Bone marrow (tissue), 2 donors: ENCODE measurements at regions not wholly inside any gene's neighbourhood (a gene's known extent, or its start where the extent isn't known, plus 50 kb on each side); places are given as distances from the start of the nearest gene placed in this dataset.

ENCODE experiments used
- DNase-seq, 2 donors: peaks; one replicate each; lab custom pipeline; 2025; lab: John Stamatoyannopoulos, UW

DNA sequence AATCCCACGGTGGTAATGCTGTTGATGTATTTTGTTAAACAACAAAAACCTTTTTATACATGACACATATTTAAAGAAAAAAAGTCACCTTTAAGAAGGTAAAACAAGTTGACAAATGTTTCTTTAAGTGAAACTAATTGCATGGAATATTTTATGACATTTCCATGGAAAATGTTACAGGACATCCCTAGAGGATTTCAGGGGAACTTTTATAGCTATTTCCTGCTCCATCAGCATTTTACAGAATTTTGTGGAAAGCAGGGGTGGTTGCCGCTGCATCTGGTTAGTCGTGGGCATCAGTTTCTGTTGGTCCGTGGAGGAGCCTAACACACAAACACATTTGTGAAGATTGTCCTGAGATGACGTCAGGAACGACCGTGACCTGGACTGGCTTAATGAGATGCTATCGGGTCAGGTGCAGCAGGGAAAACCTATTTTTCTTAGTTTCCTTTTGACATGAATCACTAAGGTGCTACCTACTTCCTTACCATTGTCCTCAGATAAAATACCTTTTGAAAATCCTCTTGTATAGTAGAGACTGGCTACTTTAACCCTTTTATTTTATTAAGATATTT is 305.1 kb downstream of the MAP2K6 start:
- no peak for DNase-seq

DNA sequence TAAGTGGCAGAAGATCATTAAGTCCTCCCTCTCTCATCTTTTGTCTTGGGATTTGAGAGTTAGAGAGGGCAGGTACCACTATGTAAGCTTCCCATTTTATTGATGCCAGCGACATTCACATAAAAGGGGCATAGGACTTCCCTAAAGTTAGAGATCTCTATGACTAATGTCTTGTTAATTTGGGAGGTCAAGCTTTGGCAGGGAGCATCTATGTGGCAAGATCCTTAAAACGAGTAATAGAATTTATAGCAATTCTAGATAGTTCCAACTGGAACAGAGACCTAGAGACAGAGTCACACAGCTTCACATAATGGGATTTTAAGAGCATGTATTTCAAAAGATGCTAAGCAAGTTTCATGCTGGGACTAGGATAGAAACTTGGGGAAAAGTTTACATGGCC is 308.0 kb downstream of the MAP2K6 start:
- DNase-seq = no peak

DNA sequence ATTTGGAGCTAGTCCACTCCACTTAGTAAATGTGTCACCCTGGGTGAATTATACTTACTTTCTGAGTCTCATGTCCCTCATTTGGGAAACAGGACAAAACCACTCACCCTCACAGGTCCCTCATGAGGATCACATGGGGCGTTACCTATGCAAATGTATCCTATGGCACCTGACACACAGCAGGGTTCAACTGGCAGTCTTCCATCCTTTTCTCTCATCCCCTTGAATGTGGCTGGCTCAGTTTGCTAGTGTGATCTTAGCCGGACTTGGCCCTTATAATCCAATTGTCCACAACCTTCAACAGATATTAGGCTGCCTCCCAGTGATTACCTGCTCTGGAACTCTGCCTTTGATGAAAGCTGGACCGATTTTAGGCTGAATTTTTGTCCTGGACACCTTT is 308.8 kb downstream of the MAP2K6 start:
- DNase-seq = no peak

DNA sequence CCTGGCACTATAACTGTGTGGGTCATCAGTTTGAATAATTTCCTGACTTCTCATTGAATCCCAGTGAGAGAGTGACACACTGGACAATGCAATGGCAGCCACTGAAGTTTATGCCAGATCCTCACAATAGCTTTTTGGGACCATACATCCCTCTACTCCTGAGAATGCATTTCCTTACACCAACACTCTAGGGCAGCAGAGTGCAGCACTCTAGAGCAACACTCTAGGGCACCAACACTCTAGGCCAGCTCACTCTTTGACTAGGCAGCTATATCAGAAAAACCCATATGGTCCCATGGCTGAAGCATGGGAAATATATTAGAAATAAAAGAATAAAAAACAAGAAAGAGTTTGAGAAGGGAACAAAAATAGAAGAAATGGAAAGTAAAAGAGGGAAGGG is 309.2 kb downstream of the MAP2K6 start:
- DNase-seq = no peak

DNA sequence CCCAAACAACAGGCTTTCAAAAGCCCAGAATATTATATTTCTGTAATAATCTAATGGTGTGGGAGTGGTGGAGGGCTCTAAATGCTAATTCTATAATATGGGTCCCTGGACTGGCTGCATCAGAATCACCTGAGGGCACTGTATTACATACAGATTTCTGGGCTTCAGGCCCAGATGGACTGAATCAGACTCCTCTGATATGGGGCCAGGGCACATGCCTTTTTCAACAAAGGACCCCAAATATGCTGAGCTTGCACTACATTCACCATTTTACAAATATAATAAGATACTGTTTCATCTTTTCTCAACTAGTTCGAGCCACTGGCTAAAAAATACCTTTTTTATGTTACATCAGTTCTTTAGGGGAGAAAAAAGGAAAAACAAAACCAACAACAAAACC is 309.7 kb downstream of the MAP2K6 start:
- no peak for DNase-seq

DNA sequence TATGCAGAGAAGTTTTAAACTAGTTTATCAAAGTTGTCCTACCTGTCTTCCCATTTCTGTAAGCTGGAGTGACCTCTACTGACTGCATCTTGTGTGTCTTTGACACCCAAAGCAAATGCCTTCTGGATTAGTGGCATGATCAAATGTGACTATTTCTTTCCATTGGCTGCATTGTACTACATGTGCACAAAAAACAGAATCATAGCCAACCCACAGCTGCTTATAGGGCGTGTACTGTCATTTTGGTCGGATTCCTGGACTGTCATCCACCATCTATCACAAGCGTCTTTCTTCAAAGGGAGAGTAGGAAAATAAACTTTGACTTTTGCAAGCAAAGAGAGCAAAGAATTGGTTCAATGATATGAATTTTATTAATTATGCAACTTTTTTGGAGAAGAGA is 310.6 kb downstream of the MAP2K6 start:
- DNase-seq = no peak

DNA sequence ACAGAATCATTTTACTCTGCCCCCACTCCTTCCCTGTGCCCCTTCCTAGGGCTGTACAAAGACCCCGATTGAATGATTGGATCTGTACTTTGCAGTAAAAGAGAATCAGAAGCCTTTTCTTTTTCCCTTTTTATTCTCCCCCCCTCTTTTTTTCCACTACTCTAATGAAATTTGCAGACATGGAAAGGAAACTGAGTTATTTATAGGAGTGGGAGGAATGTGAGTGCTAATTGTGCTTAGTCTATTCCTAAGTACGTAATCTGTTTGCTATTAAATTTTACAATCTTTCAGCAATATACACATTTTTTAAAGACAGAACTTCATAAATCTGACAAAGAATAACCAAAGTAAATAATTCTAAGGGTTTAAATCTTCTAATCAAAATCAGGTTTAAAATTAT is 314.3 kb downstream of the MAP2K6 start:
- DNase-seq = no peak

DNA sequence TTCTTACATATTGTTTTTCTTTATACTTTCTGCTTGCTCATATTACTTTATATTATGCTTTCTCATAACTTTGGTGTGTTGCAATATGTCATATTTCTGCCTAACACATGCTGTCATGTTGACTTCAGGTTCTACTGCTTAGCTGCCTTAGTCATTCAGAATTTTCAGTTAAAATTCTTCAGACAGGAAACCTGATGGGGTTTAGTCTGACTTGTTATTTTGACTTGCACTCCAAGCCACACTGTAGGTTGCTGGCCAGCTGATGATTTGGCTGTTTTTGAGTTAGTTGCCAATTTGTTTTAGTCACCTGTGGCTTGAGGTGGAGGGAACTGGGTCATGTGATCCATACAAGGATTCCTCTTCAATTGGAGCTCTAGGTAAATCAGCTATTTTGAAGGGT is 315.4 kb downstream of the MAP2K6 start:
- DNase-seq = no peak

DNA sequence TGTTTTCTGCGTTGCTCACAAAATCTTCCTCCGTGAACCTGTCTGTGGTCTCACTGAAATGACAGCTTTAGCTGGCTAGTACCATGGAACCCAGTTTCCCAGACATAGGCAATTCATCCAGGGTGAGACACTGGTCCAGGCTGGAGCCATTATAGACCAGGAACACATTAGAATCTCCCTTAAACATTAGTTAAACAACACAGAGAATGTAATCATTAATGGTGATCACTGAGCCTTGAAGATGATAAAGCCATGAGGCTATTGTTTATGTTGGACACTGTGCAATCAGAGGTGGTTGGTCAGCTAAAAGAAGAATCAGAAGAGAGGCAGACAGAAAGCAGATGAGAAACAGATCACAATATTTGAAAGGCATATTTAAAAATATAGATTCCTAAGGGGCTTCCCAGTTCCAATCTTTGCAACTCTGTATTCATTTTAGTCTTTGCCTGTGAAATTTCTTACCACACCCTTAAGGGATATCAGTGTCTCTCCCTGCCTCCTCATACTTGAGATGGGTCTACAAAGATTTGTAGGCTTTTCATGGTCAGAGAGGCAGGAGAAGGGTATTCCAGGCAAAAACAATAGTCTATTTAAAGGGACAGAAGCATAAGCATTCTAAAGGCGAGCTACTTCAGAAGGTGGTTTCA is 317.9 kb downstream of the MAP2K6 start:
- no peak for DNase-seq

DNA sequence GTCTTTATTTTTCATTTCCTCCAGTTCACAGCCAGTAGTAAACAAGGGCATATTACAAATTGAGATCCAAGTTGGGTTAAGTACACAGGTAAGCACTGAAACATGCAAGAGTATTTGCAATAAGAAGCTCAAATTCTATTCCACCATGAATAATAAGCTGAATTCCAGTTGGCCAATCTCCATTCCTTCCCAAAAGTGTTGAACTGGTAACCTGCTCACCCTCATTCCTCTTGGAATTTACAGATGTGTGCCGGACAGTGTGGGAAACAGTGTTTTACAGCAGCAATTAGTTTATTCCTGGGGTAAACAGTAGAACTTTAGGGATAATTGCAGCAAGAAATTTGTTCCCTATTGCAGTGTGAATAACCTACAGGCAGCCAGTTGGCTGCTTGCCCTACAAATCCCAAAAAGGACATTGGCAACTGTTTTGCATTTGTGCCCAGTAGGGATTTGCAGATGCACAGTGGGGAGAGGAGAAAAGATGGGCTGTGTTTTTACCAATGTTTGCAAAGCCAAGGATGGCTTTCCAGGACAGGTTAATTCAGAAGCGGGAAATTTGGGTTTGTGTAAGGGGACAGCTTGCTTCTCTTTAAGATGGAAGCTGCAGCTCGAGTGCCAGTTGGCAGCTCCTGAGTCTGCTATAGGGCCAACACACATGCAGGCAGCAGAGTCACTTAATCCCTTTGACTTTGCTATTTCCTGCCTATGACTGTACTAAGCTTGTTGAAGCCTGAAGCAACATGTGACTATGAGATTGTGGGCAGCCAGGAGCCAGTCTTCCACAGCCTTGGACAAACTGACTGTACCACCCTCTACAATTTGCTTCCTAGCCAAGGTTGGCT is 318.9 kb downstream of the MAP2K6 start:
- no peak for DNase-seq

DNA sequence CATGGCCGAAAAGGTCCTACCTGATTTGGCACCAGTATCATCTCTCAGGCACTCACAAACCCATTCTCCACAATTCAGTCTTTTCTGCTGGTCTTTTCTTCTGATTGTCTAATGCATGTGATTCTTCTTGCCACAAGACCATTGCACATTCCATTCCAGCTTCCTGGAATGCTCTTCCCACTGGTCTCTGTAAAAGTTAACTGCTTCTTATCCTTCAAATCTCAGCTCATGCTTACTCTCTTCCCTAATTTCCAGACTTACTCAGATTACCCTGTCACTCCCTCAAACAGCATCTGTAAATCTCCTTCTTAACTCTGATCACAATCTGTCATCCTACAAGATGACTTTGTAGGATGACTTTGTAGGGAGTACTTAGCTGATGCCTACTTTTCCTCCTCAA is 320.2 kb downstream of the MAP2K6 start:
- DNase-seq = no peak

DNA sequence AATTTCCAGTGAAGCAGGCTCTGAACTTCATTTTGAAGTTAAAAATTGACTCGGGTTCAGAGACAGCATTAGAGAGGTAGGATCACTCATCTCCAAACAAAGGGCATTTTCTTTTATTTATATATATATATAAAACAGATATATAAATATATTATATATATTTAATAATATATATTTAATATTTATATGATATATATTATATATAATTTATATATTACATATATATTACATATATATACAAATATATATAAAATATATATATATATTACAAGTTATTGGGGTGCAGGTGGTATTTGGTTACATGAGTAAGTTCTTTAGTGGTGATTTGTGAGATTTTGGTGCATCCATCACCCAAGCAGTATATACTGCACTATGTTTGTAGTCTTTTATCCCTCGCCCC is 320.8 kb downstream of the MAP2K6 start:
- DNase-seq = no peak

DNA sequence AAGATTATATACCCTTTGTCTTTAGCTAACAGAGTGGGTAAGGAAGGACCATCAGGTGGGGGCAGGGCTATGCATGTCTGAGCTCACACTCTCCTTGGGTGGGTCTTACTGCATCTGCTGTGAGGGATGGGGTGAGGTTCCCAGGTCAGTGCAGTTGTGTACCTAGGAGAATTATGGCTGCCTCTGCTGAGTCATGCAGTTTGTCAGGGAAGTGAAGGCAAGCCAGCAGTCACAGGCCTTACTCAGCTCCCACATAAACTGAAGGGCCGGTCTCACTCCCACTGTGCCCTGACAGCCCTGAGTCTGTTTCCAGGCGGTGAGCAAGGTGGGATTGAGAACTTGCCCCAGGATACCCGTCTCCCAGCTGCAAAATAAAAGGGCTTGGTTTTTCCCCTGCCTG is 328.6 kb downstream of the MAP2K6 start:
- DNase-seq = no peak

DNA sequence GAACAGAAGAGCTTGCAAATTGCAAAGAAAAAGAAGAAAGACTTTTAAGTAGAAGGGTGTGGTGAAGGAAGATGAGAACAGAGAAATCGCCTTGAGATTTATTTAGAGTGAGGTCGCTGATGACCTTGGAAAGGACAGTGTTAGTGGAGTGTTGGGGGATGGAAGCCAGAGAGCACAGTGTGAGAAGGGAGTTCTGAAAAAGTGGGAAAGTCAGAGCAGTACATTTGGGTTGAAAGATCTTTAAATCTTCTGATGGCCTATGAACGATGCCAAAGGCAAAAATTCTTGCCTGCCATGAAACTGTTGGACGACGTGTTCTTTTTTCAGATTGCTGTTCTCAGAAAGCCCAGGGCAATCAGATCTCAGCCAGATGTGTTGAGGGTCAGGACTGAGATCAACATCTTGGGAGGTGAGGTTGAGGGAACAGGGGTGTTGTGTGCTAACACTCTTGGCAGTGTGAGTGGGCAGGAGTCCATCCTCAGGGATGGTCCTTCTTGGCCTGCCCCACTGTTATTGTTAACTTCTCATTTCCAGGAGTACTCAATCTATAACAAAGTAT is 330.1 kb downstream of the MAP2K6 start:
- no peak for DNase-seq

DNA sequence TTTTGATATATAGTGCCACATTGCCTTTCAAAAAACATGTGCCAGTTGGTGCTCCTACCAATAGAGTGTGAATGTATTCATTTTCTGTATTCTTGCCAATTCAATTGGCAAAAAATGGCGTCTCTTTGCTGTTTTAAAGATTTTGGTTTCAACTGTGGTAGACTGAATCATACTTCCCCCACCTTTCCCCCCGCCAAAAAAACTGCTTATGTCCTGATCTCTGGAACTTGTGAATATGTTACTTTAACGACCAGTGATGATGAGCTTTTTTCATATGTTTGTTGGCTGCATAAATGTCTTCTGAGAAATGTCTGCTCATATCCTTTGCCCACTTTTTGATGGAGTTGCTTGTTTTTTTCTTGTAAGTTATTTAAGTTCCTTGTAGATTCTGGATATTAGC is 325.1 kb upstream of the KCNJ16 start:
- no peak for DNase-seq

DNA sequence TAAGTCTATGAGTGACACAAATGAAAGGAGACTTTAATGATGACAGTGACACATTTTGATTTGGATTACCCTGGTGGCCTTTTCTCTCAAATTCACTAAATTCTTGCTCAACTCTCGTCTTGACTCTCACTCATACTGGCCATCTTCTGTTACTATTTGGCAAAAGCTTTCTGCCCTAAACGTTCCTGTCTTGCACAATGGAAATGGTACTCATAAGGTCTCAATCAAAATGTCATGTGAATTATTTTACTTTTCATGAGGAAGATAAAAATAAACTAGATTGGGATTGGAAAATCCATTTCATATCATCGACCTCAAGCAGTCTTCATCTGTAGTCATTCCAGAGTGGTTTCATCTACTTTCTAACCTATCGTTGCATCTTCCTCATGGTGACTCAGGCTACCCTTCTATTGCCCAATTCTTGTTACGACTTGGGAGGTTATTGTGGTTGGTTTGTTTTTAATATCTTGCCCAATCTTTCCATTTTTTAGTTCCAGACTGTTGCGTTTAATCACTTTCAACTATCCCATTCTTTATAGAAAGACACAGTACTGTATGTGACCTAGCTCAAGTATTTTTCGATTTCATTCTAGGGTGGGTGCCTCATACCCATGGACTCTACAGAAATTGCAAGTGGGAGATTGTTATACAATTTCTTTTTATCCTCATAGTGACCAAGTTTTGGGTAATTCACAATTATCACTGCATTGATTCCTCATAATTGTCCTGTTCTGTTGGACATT is 317.2 kb upstream of the KCNJ16 start:
- no peak for DNase-seq

DNA sequence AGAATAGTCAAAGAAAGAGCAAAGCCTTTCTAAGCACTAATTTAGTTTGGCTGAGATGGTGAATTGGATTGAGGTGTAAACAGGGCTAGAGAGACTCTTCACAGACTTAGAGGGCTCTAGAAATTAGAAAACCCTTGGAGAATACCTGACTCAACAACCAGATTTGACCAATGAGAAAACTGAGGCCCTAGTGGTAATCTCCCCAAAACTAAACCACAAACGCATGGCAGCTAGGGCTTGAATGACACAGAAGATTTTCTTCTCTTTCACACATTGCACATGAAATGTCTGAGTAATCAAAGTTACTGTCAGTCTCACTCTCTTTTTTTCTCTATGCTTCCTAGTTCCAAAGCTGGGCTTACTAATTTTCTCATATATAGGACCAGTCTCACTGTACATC is 314.5 kb upstream of the KCNJ16 start:
- DNase-seq = no peak

DNA sequence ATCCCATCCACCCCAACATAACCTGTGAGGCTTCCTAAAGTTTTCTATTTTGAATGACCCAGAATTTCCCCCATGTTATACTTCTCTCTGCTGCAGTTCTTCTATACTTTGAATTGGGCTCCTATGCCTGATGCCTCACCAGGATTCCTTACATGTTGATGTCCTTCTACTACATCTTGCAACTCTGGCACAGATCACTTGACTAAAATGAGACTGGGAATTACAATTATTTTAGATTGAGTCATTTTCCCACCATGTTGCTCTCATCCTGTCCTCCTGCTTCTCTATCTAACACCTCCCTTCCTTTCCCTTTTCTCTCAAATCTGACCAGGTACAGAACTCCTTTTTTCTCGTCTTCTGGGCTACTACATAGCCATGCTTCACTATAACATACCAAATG is 314.0 kb upstream of the KCNJ16 start:
- DNase-seq = no peak

DNA sequence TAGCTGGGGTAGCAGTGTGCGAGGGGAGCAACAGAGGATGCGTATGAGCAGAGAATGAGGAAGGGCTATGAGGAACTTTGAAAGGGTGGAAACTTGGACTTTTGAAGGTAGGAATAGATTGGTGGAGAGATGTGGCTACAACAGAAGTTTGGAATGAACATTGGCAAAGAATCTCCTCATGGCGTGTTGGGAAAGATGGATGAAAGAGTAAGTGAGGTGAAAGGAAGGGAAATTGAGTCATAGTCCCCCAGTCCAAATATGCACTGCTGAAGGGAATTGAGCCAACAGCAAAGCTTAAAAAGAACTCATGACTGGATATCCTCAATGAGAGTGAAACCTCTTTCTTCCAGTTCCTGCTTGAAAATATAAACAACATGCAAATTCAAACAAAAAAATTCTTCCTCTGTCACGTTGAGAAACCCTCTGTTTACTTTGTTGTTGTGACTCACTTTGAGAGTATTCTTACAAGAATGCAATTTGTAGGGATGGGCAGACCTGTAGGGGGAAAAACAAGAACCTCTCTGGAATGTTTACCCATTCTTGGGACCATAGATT is 313.2 kb upstream of the KCNJ16 start:
- DNase-seq = no peak

DNA sequence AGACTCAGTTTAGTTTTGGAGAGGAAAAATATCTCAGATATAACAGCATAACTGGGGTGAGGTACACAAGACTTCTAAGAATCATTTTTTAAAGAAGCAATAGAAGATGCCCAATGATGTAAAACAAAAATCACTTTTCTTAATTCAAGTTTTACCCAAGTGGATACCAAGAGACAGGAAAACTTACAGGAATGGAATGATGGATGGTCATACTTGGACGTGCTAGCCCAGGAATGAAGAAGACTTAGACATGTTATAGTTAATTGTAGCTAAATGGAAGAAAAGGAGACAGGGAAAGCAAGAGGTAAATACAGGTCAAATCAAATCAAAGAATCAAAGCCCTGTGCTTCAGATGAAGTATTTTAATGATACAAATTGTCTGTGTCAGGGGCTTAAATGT is 312.7 kb upstream of the KCNJ16 start:
- no peak for DNase-seq

DNA sequence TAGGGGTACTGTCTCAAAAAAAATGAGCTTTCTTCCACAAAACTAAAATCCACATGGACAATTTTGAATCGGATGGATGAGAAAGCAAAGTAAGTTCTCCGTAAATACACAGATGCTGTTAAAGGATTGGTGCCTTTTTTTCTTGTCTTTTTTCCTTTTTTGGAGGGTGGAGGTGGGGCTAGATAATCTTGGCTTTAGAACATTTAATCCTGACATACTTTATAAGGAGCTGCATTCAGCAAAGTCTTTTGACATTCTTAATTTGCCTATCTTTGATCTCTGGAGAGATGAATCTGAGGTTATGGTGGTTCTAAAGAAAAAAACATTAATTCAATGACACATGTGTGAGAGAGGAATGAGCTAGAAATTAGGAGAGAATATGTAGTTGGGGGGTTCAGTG is 312.3 kb upstream of the KCNJ16 start:
- no peak for DNase-seq

DNA sequence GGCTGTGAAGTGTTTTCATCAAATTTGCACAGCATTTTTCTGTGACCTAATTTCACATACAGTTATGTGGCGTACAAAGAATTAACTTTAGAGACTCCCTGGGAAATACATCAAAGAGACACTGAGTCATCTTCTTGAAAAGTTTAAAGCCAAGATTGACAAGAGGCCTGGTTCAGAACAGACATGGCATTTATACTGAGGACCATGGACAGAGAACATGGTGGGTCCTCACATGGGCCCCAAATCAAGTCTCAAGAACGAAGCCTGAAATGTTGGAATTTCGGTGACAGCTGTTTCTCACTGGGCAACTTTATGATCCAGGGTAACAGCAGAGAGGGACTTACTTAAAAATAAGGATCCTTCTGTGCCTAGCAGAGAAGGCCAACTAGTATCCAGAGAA is 311.5 kb upstream of the KCNJ16 start:
- DNase-seq = no peak
